OCI-LY7 (cell line): ENCODE measurements at regions not wholly inside any gene's neighbourhood (a gene's known extent, or its start where the extent isn't known, plus 50 kb on each side); places are given as distances from the start of the nearest gene placed in this dataset.

Experiments
- EZH2phosphoT487 ChIP-seq: fragments of 200-600 bp; sonication (generic); IDR thresholded peaks from 2 replicates; pipeline ENCODE4 v1.6.1; 2018; ENCODE audit warnings: low read depth, borderline replicate concordance, mild to moderate bottlenecking, mixed run types, antibody characterized with exemption, low read length, moderate library complexity, mixed read lengths
- TF ChIP-seq, protein P1 (sequence below): fragments of 200-600 bp; sonication (generic); conservative IDR thresholded peaks from 2 replicates; pipeline ENCODE4 v1.5.1; 2014; ENCODE audit warnings: mild to moderate bottlenecking, antibody characterized with exemption, low read length, moderate library complexity, mixed read lengths

DNA sequence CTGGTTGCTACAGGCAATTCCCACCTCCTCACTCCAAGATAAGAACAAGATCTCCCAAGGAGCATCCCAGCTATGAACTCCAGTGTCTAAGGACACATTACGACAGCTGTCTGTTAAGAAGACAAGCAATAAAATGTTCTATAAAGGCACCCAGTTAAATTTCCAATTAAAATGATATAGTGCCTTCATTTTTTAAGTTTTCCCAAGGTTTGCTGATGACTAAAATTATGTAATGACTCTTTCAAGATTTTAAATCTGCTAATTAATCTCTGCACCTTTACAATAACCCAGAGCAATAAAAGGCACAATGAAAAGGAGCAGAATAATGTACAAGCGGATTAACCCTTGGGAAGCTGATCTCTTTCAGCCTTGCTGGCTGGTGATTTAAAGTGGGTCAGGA lies 61.6 kb upstream of the REG3G start:
- TF ChIP-seq, protein P1, sequence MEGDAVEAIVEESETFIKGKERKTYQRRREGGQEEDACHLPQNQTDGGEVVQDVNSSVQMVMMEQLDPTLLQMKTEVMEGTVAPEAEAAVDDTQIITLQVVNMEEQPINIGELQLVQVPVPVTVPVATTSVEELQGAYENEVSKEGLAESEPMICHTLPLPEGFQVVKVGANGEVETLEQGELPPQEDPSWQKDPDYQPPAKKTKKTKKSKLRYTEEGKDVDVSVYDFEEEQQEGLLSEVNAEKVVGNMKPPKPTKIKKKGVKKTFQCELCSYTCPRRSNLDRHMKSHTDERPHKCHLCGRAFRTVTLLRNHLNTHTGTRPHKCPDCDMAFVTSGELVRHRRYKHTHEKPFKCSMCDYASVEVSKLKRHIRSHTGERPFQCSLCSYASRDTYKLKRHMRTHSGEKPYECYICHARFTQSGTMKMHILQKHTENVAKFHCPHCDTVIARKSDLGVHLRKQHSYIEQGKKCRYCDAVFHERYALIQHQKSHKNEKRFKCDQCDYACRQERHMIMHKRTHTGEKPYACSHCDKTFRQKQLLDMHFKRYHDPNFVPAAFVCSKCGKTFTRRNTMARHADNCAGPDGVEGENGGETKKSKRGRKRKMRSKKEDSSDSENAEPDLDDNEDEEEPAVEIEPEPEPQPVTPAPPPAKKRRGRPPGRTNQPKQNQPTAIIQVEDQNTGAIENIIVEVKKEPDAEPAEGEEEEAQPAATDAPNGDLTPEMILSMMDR: no peak
- no peak for TF ChIP-seq EZH2phosphoT487
